Activated T-helper 2 cell treated with anti-CD3 and anti-CD28 coated beads, Interferon-gamma antibody, Interleukin-2, Interleukin-4, amounts not matched to agents 10 μg/mL and 5 μg/mL and 100 μg/mL, durations not matched to agents 14 hours and 24 hours and 36 hours (primary cell): ENCODE measurements at regions not wholly inside any gene's neighbourhood (a gene's known extent, or its start where the extent isn't known, plus 50 kb on each side); places are given as distances from the start of the nearest gene placed in this dataset.

ENCODE experiments used
- DNase-seq: peaks from one replicate; pipeline ENCODE4 v3.0.0; 2021; ENCODE audit warnings: low spot score
- H3K27ac Mint-ChIP-seq: one replicate; pipeline ENCODE4 v1.8.0; 2021; ENCODE audit warnings: mixed read lengths
- H3K27me3 Mint-ChIP-seq: one replicate; pipeline ENCODE4 v1.8.0; 2021; ENCODE audit warnings: low read depth, mixed read lengths
- H3K36me3 Mint-ChIP-seq: one replicate; pipeline ENCODE4 v1.8.0; 2021; ENCODE audit warnings: low read depth, mixed read lengths
- H3K4me1 Mint-ChIP-seq: one replicate; pipeline ENCODE4 v1.8.0; 2021; ENCODE audit warnings: low read depth, mixed read lengths
- H3K4me3 Mint-ChIP-seq: one replicate; pipeline ENCODE4 v1.8.0; 2021; ENCODE audit warnings: low read depth, mild to moderate bottlenecking, moderate library complexity, mixed read lengths
- H3K9me3 Mint-ChIP-seq: one replicate; pipeline ENCODE4 v1.8.0; 2021; ENCODE audit warnings: mixed read lengths
- intact Hi-C: fragments of 100-400 bp; cut with micrococcal nuclease; formaldehyde crosslinking; loops from one replicate; pipeline ENCODE4 v1.15.1; 2023

- intact Hi-C loops, result no loop called here
- Mint-ChIP-seq H3K4me3 (no peak overlapping the region), H3K27ac (no peak overlapping the region), H3K4me1 (no peaks in the 10 kb centered on the region), H3K9me3 (no peaks in the 10 kb centered on the region), H3K36me3 (no peaks in the 10 kb centered on the region), H3K27me3 (no peaks in the 10 kb centered on the region)
- no peak for DNase-seq
Measured at GRCh38 chr10:131404886-131405285, 93.4 kb upstream of the TCERG1L start.

DNA sequence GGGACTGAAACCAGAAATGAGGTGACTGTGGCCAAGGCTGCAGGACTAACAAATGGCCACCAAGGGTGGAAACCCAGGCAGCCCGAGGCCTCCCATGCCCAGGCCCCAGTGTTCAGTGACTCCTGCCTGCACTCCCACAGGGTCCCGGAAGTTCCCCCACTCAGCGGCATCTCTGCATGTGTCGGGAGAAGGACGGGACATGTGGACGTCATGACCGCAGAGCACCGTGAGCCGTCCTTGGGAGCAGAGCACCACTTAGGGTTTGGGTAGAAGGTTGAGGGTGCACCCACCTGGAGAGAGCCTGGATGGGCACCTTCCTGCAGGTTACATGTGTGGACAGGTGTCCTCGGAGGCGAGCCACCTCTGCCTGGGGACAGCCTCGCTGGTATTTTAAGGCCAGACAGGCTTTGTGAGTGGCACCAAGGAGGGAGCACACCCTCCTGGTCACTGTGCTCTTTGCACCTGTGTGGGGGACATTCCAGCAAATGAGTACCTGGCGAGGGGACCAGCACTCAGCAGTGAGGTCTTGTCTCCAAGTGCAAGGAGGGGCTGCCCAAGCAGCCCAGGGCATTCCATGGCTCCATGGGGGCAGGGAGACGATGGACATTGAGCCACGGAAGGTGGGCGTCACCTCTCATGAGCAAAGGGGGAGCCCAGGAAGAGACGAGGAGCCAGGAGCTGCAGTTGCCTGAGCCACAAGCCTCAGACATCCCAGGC is 95.3 kb upstream of the TCERG1L start:
- H3K27ac Mint-ChIP-seq, result no peak overlapping the region
- intact Hi-C loops, result no loop called here
- no peaks in the 10 kb centered on the region for H3K36me3 Mint-ChIP-seq
- H3K4me3 Mint-ChIP-seq, result no peak overlapping the region
- no peaks in the 10 kb centered on the region for H3K9me3 Mint-ChIP-seq
- no peaks in the 10 kb centered on the region for H3K4me1 Mint-ChIP-seq
- H3K27me3 Mint-ChIP-seq, result no peaks in the 10 kb centered on the region
- no peak for DNase-seq

DNA sequence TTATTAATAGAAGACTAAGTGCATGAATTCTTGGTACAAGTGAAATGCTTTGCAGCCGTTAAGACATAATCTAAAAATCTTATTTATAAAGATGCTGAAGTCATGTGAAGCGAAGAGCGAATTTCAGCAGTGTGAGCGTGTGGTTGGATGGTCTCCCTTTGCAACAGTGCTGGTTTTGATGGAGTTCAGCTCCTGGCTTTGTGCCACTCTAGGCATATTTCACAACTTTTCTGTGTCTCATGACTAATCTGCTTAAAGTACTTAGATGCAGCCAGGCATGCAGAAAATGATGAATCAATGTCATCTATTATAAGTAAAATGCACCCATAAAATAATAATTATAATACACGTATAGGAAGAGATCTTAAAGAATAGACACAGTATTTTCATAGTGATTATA is 107.2 kb upstream of the TCERG1L start:
- H3K36me3 Mint-ChIP-seq, result no peaks in the 10 kb centered on the region
- H3K4me3 Mint-ChIP-seq, result no peak overlapping the region
- intact Hi-C loops, result no loop called here
- no peaks in the 10 kb centered on the region for H3K27me3 Mint-ChIP-seq
- no peaks in the 10 kb centered on the region for H3K4me1 Mint-ChIP-seq
- DNase-seq, result no peak
- H3K27ac Mint-ChIP-seq, result no peak overlapping the region
- H3K9me3 Mint-ChIP-seq, result no peaks in the 10 kb centered on the region

DNA sequence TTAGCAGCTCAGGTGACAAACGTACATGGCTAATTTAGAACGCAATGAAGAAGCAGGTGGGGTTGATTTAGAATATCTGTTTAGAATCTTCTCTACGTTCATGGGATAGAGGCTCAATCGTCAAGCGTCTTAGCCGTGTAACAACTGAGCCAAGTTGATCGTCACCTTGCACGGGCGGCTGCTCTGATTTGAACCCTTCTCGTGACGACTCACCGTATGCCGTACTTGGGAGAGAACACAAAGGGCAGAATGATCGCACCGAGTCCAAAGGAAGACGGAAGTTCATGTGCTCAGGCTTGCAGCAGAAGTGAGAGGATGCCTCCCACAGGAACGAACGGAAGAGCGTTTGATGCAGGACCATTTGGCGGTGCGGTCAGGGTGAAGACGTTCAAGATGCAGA is 108.3 kb upstream of the TCERG1L start:
- Mint-ChIP-seq H3K4me1 (no peaks in the 10 kb centered on the region), H3K27me3 (no peaks in the 10 kb centered on the region), H3K9me3 (no peaks in the 10 kb centered on the region), H3K4me3 (no peak overlapping the region), H3K27ac (no peak overlapping the region), H3K36me3 (no peaks in the 10 kb centered on the region)
- DNase-seq, result no peak
- intact Hi-C loops, result no loop called here

DNA sequence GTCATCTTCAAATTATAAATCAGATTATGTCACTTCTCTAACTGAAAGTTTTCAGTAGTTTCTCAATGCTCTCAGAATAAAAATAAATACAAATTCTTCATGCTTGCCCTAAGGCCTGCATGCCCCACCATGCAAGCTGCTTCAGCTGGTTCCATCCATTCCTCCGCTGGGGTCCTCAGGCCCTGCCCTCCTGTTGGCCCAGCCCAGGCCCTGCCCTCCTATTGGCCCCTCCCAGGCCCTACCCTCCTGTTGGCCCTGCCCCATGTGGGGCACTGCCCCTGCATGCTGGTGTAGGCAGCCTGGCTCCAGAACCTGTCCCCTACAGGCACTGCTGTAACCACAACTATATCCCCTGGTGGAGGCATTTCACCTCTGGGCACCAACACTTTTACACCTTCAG is 109.3 kb upstream of the TCERG1L start:
- H3K9me3 Mint-ChIP-seq, result no peaks in the 10 kb centered on the region
- H3K4me3 Mint-ChIP-seq, result no peak overlapping the region
- intact Hi-C loops, result no loop called here
- no peaks in the 10 kb centered on the region for H3K4me1 Mint-ChIP-seq
- no peak overlapping the region for H3K27ac Mint-ChIP-seq
- H3K36me3 Mint-ChIP-seq, result no peaks in the 10 kb centered on the region
- no peaks in the 10 kb centered on the region for H3K27me3 Mint-ChIP-seq
- no peak for DNase-seq

GRCh38 chr10:131421381-131421780 is 109.9 kb upstream of the TCERG1L start:
- Mint-ChIP-seq H3K36me3 (no peaks in the 10 kb centered on the region), H3K27ac (no peak overlapping the region), H3K27me3 (no peaks in the 10 kb centered on the region), H3K4me3 (no peak overlapping the region), H3K4me1 (no peaks in the 10 kb centered on the region), H3K9me3 (no peaks in the 10 kb centered on the region)
- DNase-seq, result no peak
- intact Hi-C loops, result no loop called here

- Mint-ChIP-seq H3K4me1 (no peaks in the 10 kb centered on the region), H3K4me3 (no peak overlapping the region), H3K36me3 (no peaks in the 10 kb centered on the region), H3K9me3 (no peaks in the 10 kb centered on the region), H3K27me3 (no peaks in the 10 kb centered on the region), H3K27ac (no peak overlapping the region)
- intact Hi-C loops, result no loop called here
- no peak for DNase-seq
Measured at GRCh38 chr10:131422731-131423130, 111.2 kb upstream of the TCERG1L start.

DNA sequence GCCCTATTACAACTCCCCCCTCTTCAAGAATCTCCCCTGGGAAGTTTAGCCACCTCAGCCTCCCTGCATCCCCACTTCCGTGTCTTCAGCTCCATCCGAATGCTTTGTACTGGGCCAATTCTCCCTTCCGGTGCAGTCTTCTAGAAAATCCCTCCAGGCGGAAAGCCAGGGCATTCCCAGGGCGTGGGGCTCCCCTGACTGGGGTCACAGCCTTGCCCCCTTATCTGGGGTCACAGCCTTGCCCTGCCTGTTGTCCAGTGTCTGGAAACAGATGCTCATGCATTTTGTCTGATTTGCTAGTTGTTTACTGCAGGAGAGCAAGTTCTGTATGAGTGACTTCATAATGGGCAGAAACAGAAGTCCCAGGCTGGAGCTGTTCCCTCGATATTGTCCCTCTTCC is 112.5 kb upstream of the TCERG1L start:
- intact Hi-C loops, result no loop called here
- no peak for DNase-seq
- H3K27me3 Mint-ChIP-seq, result no peaks in the 10 kb centered on the region

GRCh38 chr10:131424836-131425491 is 113.4 kb upstream of the TCERG1L start:
- intact Hi-C loops, result no loop called here
- no peak for DNase-seq
- Mint-ChIP-seq H3K27ac (no peak overlapping the region), H3K27me3 (no peaks in the 10 kb centered on the region), H3K4me1 (no peaks in the 10 kb centered on the region), H3K36me3 (no peaks in the 10 kb centered on the region), H3K4me3 (no peak overlapping the region), H3K9me3 (no peaks in the 10 kb centered on the region)

More for the DNA sequence above, 112.5 kb upstream of the TCERG1L start:
- Mint-ChIP-seq H3K4me1 (no peaks in the 10 kb centered on the region), H3K4me3 (no peak overlapping the region), H3K27ac (no peak overlapping the region), H3K9me3 (no peaks in the 10 kb centered on the region), H3K36me3 (no peaks in the 10 kb centered on the region)

- Mint-ChIP-seq H3K36me3 (no peaks in the 10 kb centered on the region), H3K27ac (no peak overlapping the region), H3K4me3 (no peak overlapping the region), H3K4me1 (no peaks in the 10 kb centered on the region), H3K9me3 (no peaks in the 10 kb centered on the region), H3K27me3 (no peaks in the 10 kb centered on the region)
- DNase-seq, result no peak
- intact Hi-C loops, result no loop called here
Measured at GRCh38 chr10:131425752-131426533, 114.4 kb upstream of the TCERG1L start.

DNA sequence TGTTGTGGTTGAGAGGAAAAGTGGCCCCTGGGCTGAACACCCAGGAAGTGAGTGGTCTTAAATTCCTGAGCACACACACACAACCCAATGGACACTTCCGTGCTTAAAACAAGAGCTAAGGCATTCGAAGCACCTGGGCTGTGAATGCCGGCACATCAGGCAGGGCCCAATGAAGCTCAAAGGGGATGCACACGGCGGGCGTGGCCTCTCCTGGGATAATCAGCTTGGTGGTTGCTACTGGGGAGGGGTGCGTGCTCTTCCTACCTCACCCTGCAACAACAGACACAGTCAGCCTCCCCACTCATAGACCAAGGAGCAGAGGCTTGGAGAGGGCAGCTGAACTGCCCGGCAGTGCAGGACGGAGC is 115.0 kb upstream of the TCERG1L start:
- no peak for DNase-seq
- Mint-ChIP-seq H3K27me3 (no peaks in the 10 kb centered on the region), H3K36me3 (no peaks in the 10 kb centered on the region), H3K4me3 (no peak overlapping the region), H3K4me1 (no peaks in the 10 kb centered on the region), H3K27ac (no peak overlapping the region), H3K9me3 (no peaks in the 10 kb centered on the region)
- intact Hi-C loops, result no loop called here

- Mint-ChIP-seq H3K4me3 (no peak overlapping the region), H3K27ac (no peak overlapping the region), H3K9me3 (no peaks in the 10 kb centered on the region), H3K36me3 (no peaks in the 10 kb centered on the region), H3K4me1 (no peaks in the 10 kb centered on the region), H3K27me3 (no peaks in the 10 kb centered on the region)
- intact Hi-C loops, result no loop called here
- no peak for DNase-seq
Measured at GRCh38 chr10:131427281-131427680, 115.8 kb upstream of the TCERG1L start.

GRCh38 chr10:131427901-131428300 is 116.4 kb upstream of the TCERG1L start:
- H3K36me3 Mint-ChIP-seq, result no peaks in the 10 kb centered on the region
- H3K4me1 Mint-ChIP-seq, result no peaks in the 10 kb centered on the region
- H3K27ac Mint-ChIP-seq, result no peak overlapping the region
- intact Hi-C loops, result no loop called here
- H3K27me3 Mint-ChIP-seq, result no peaks in the 10 kb centered on the region
- no peak overlapping the region for H3K4me3 Mint-ChIP-seq
- no peaks in the 10 kb centered on the region for H3K9me3 Mint-ChIP-seq
- DNase-seq, result no peak
